Astrocyte of the cerebellum (primary cell): ENCODE measurements at regions not wholly inside any gene's neighbourhood (a gene's known extent, or its start where the extent isn't known, plus 50 kb on each side); places are given as distances from the start of the nearest gene placed in this dataset.

Source experiments
- DNase-seq: peaks from one replicate; pipeline ENCODE4 v3.0.0-alpha.2; 2011; ENCODE audit warnings: low read depth
- H3K4me3 ChIP-seq: 2 replicates; pipeline ENCODE4 v1.5.1; 2011; ENCODE audit warnings: mild to moderate bottlenecking, low read depth, low read length, moderate library complexity
- in situ Hi-C: cut with HindIII; loops from 2 replicates; pipeline ENCODE4 v1.10.0; 2017; ENCODE audit warnings: low sequenced_read_pairs
- TF ChIP-seq, protein P1 (sequence below): IDR thresholded peaks from 2 replicates; pipeline ENCODE4 v1.5.1; 2012; ENCODE audit warnings: low read length, low read depth, moderate library complexity, mild to moderate bottlenecking; ENCODE audit errors: missing control alignments

DNA sequence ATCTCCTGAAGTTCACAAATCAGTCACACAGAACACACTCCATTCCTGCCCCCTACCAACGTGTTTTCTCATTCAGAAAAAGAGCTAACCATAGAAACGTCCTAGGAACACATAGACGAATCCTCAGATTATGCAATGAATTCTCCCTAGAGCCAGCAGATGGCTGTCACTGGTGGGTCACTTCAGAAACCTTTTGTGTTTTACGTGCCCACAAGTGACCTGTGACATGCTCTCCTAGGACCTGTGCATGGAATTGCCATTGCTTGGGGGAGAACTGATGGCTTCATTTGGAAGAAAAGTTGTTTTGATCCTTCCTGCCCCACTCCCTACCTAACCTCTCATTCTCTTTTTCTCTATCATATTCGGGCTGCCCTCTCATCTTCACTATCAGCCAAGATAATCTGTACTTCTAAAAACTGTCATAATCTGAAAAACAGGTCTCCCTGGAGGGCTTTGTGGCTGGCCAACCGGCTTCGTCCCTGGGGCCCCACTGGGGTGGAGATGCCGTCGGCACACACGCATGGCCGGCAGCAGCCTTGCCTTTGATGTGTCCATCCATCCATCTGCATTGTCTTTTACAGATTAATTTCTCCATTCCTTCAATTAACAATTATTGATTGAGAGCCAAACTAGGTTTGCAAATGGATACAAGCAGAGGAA lies 144.1 kb upstream of the SERP2 start:
- TF ChIP-seq, protein P1, sequence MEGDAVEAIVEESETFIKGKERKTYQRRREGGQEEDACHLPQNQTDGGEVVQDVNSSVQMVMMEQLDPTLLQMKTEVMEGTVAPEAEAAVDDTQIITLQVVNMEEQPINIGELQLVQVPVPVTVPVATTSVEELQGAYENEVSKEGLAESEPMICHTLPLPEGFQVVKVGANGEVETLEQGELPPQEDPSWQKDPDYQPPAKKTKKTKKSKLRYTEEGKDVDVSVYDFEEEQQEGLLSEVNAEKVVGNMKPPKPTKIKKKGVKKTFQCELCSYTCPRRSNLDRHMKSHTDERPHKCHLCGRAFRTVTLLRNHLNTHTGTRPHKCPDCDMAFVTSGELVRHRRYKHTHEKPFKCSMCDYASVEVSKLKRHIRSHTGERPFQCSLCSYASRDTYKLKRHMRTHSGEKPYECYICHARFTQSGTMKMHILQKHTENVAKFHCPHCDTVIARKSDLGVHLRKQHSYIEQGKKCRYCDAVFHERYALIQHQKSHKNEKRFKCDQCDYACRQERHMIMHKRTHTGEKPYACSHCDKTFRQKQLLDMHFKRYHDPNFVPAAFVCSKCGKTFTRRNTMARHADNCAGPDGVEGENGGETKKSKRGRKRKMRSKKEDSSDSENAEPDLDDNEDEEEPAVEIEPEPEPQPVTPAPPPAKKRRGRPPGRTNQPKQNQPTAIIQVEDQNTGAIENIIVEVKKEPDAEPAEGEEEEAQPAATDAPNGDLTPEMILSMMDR, result no peak
- H3K4me3 ChIP-seq, result no peak overlapping the region
- in situ Hi-C loops, result no loop called here
- no peak for DNase-seq

DNA sequence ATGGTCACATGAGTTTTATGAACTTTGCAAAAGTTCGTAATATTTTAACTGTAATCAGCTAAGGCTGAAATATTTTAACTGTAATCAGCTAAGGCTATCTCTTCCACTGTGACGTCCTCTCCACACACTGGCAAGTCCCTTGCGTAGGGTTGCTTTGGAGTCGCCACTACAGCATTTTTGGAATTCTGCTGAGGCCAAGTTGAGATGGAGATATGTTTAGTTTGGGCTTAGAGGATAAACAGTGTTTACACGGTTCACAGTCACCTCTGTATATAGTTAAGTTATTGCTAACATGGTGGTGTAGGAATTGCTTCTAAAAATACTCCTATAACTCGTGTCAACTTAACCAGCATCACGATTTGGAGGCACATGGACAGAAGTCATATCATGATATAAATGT lies 143.6 kb upstream of the SERP2 start:
- TF ChIP-seq, protein P1, result no peak
- in situ Hi-C loops, result no loop called here
- no peak overlapping the region for H3K4me3 ChIP-seq
- no peak for DNase-seq

DNA sequence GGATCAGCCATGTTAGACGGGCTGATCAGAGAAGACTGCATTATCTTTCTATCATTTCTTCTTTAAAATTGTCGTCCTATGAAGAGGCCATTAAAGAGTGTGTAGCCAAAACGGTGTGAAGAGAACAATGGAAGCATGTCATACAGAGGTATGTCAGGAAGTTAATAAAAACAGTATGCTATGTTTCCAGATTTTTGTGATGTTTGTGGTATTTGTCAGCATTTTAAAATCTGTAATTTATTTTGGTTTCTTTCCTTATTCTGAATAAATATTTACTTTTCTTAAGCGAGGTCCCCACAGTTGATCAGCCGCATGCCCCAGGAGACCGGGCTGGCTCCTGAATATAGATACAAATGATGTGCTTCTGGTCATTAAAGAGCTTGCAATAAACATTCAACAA lies 142.9 kb upstream of the SERP2 start:
- TF ChIP-seq, protein P1, result no peak
- peak; percentile 27 for DNase-seq
- no peak overlapping the region for H3K4me3 ChIP-seq
- in situ Hi-C loops, result no loop called here

- no peak overlapping the region for H3K4me3 ChIP-seq
- TF ChIP-seq, protein P1, result peak; percentile 20
- in situ Hi-C loops, result no loop called here
- peak; percentile 94 for DNase-seq
These were observed 141.7 kb upstream of the SERP2 start for GRCh38 chr13:44231786-44232516.

GRCh38 chr13:44232774-44233173 lies 140.8 kb upstream of the SERP2 start:
- in situ Hi-C loops, result no loop called here
- DNase-seq, result no peak
- no peak overlapping the region for H3K4me3 ChIP-seq
- TF ChIP-seq, protein P1, result no peak

DNA sequence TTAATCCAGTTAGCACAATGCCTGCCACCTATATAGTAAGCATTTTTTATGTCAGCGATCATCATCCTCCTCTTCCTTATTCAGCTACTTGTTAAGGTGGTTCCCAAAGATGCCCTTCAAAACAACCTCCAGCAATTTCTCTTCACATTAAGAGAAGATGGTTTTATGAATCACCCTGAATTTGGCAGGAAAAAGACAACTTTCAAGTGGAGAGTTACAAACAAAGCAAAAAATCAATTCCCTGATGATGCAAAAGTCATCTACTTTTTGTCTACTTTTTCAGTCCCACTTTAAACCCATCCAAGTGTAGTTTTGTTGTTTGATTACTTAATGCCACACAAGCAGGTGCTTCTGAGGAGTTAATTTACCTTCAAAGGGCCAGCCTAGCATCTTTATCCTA lies 139.1 kb upstream of the SERP2 start:
- H3K4me3 ChIP-seq, result no peak overlapping the region
- TF ChIP-seq, protein P1, result no peak
- in situ Hi-C loops, result no loop called here
- DNase-seq, result no peak
